ENCODE measurements at regions not wholly inside any gene's neighbourhood (a gene's known extent, or its start where the extent isn't known, plus 50 kb on each side); places are given as distances from the start of the nearest gene placed in this dataset.

- ChIA-PET POLR2A (no interaction called here), CTCF (no interaction called here)
- no peak overlapping the region for H3K4me3 Mint-ChIP-seq (ENCODE audit: unreplicated experiment)
- Histone ChIP-seq H3K27me3 (replicated peaks; ENCODE audit: control insufficient read depth, insufficient read depth, low read length) (no peaks in the 10 kb centered on the region), H3K4me1 (no peaks in the 10 kb centered on the region), H3K36me3 (ENCODE audit: control insufficient read depth, insufficient read depth, low read length) (no peaks in the 10 kb centered on the region), H3K9me3 (peaks cover 5% of the 10 kb centered on the region; the same call in 1 of the 2 replicates), H3K4me3 (ENCODE audit: low read depth, low read length) (no peak overlapping the region)
- DNase-seq: no peak
- no peaks in the 10 kb centered on the region for H3K36me3 Mint-ChIP-seq (ENCODE audit: insufficient read depth, unreplicated experiment)
- H3K27me3 Mint-ChIP-seq (ENCODE audit: insufficient read depth, unreplicated experiment): no peaks in the 10 kb centered on the region
- TF ChIP-seq, protein P1, sequence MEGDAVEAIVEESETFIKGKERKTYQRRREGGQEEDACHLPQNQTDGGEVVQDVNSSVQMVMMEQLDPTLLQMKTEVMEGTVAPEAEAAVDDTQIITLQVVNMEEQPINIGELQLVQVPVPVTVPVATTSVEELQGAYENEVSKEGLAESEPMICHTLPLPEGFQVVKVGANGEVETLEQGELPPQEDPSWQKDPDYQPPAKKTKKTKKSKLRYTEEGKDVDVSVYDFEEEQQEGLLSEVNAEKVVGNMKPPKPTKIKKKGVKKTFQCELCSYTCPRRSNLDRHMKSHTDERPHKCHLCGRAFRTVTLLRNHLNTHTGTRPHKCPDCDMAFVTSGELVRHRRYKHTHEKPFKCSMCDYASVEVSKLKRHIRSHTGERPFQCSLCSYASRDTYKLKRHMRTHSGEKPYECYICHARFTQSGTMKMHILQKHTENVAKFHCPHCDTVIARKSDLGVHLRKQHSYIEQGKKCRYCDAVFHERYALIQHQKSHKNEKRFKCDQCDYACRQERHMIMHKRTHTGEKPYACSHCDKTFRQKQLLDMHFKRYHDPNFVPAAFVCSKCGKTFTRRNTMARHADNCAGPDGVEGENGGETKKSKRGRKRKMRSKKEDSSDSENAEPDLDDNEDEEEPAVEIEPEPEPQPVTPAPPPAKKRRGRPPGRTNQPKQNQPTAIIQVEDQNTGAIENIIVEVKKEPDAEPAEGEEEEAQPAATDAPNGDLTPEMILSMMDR (IDR thresholded peaks at IDR 0.05; ENCODE audit: insufficient read depth in 1 of 2, low read depth in 1 of 2, low read length in 1 of 2, severe bottlenecking in 1 of 2, unreplicated experiment in 1 of 2): no peak
- peaks cover 6% of the 10 kb centered on the region for H3K4me1 Mint-ChIP-seq (ENCODE audit: low read depth, unreplicated experiment)
- intact Hi-C loops (cut with micrococcal nuclease; ENCODE audit: unreplicated experiment): loop anchor here (5.0 kb wide), 2 partner anchors 167 to 257 kb away; no protein-coding TSS in a partner anchor
- no TSS peak for BruUV-seq (replicated peaks)
- no peaks in the 10 kb centered on the region for H3K9me3 Mint-ChIP-seq (ENCODE audit: unreplicated experiment)
- H3K27ac Mint-ChIP-seq (ENCODE audit: unreplicated experiment): no peak overlapping the region
Measured at GRCh38 chr3:188975600-188976314, 196.0 kb upstream of the TPRG1 start.

DNA sequence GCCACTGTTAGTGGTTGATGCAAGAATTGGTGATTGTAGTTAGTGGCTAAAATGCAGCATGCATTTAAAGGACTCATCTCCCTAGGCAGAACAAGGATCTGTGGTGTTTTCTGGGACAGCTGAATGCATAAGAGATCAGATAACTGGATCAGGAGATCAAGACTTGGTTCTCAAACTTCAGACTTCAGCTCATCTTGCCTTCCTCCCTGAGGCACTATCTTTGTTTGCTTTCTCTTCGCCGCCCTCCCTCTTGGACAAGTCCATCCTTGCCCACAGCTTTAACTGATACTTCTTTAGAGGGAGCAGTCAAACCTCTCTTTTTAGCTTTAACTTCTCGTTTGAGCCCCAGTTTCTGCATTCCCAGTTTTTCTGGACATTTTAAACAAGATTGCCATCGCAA, 195.4 kb upstream of the TPRG1 start:
- BruUV-seq (replicated peaks): no TSS peak
- H3K36me3 ChIP-seq (ENCODE audit: control insufficient read depth, insufficient read depth, low read length): no peaks in the 10 kb centered on the region
- no peak for DNase-seq
- no peak overlapping the region for H3K27ac Mint-ChIP-seq (ENCODE audit: unreplicated experiment)
- TF ChIP-seq, protein P1 (IDR thresholded peaks at IDR 0.05; ENCODE audit: insufficient read depth in 1 of 2, low read depth in 1 of 2, low read length in 1 of 2, severe bottlenecking in 1 of 2, unreplicated experiment in 1 of 2): no peak
- H3K4me3 Mint-ChIP-seq (ENCODE audit: unreplicated experiment): no peak overlapping the region
- H3K4me3 ChIP-seq (ENCODE audit: low read depth, low read length): no peak overlapping the region
- H3K9me3 ChIP-seq: peaks cover 5% of the 10 kb centered on the region; the same call in 1 of the 2 replicates
- POLR2A ChIA-PET: no interaction called here
- no peaks in the 10 kb centered on the region for H3K27me3 Mint-ChIP-seq (ENCODE audit: insufficient read depth, unreplicated experiment)
- CTCF ChIA-PET: no interaction called here
- no peaks in the 10 kb centered on the region for H3K9me3 Mint-ChIP-seq (ENCODE audit: unreplicated experiment)
- H3K27me3 ChIP-seq (replicated peaks; ENCODE audit: control insufficient read depth, insufficient read depth, low read length): no peaks in the 10 kb centered on the region
- H3K4me1 ChIP-seq: no peaks in the 10 kb centered on the region
- H3K36me3 Mint-ChIP-seq (ENCODE audit: insufficient read depth, unreplicated experiment): no peaks in the 10 kb centered on the region
- intact Hi-C loops (cut with micrococcal nuclease; ENCODE audit: unreplicated experiment): loop anchor here (5.0 kb wide), 2 partner anchors 166 to 256 kb away; no protein-coding TSS in a partner anchor
- H3K4me1 Mint-ChIP-seq (ENCODE audit: low read depth, unreplicated experiment): peaks cover 6% of the 10 kb centered on the region

DNA sequence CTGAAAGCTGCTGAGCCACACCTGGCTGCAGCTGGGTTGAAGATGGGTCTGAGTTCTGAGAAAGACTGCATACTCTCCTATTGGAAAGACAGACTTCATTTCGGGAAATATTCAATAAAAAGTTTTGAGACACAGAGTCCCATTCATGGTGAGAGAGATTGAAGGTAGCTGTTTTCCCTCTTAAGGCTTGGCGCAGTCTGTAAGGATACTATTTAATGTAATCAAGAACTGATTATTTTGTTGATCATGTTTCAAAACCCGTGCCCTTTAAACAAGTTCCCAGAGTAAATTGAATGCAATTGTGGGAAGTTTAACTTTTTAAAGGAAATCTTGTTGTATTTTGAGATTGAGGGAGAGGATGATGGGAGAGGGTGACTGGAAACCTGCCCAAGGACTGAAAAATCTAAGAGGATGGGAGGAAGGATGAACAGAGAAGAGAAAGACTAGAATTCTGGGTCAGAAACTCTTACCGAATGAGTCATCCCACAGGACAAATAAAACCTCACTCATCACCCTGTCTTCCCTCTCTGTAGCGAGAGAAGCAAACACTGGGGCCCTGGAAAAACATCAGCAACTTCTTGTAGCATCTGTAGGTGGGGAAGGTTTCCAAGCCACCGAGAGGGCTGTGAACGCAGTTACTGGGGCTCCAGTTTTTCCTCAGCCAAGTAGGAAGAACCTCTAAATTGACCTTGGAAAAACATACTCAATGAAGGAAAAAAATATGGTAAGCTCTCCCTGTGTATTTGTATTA, 193.2 kb upstream of the TPRG1 start:
- no peaks in the 10 kb centered on the region for H3K9me3 ChIP-seq
- DNase-seq: no peak
- POLR2A ChIA-PET: no interaction called here
- intact Hi-C loops (cut with micrococcal nuclease; ENCODE audit: unreplicated experiment): loop anchor here (5.0 kb wide), 2 partner anchors 164 to 254 kb away; no protein-coding TSS in a partner anchor
- no peaks in the 10 kb centered on the region for H3K36me3 ChIP-seq (ENCODE audit: control insufficient read depth, insufficient read depth, low read length)
- no TSS peak for BruUV-seq (replicated peaks)
- H3K4me3 ChIP-seq (ENCODE audit: low read depth, low read length): no peak overlapping the region
- CTCF ChIA-PET: no interaction called here
- TF ChIP-seq, protein P1 (IDR thresholded peaks at IDR 0.05; ENCODE audit: insufficient read depth in 1 of 2, low read depth in 1 of 2, low read length in 1 of 2, severe bottlenecking in 1 of 2, unreplicated experiment in 1 of 2): no peak
- no peaks in the 10 kb centered on the region for H3K27me3 ChIP-seq (replicated peaks; ENCODE audit: control insufficient read depth, insufficient read depth, low read length)
- Mint-ChIP-seq H3K9me3 (ENCODE audit: unreplicated experiment) (no peaks in the 10 kb centered on the region), H3K27me3 (ENCODE audit: insufficient read depth, unreplicated experiment) (no peaks in the 10 kb centered on the region), H3K4me1 (ENCODE audit: low read depth, unreplicated experiment) (peaks cover 6% of the 10 kb centered on the region), H3K36me3 (ENCODE audit: insufficient read depth, unreplicated experiment) (no peaks in the 10 kb centered on the region), H3K27ac (ENCODE audit: unreplicated experiment) (no peak overlapping the region), H3K4me3 (ENCODE audit: unreplicated experiment) (no peak overlapping the region)
- no peaks in the 10 kb centered on the region for H3K4me1 ChIP-seq
